RWPE2 (cell line): ENCODE measurements at regions not wholly inside any gene's neighbourhood (a gene's known extent, or its start where the extent isn't known, plus 50 kb on each side); places are given as distances from the start of the nearest gene placed in this dataset.

Source experiments
- ATAC-seq: fragments of 200-7000 bp; cut with Tn5 transposase; 3 replicates; pipeline ENCODE4 v1.9.1; 2021; ENCODE audit warnings: low read depth
- DNase-seq: peaks from one replicate; pipeline ENCODE4 v3.0.0-alpha.2; 2020; ENCODE audit warnings: low spot score
- H3K27ac ChIP-seq: fragments of 450-650 bp; 2 replicates; pipeline ENCODE4 v1.5.1; 2017; ENCODE audit warnings: mild to moderate bottlenecking; ENCODE audit not compliant: poor library complexity, severe bottlenecking
- H3K27me3 ChIP-seq: fragments of 250-450 bp; sonication (Bioruptor Pico); 2 replicates; pipeline ENCODE4 v1.5.1; 2021; ENCODE audit warnings: mild to moderate bottlenecking, moderate library complexity; ENCODE audit not compliant: insufficient read depth, poor library complexity, severe bottlenecking
- H3K36me3 ChIP-seq: fragments of 250-450 bp; sonication (Bioruptor Pico); 2 replicates; pipeline ENCODE4 v1.5.1; 2020; ENCODE audit warnings: low read depth, mild to moderate bottlenecking, moderate library complexity
- H3K4me1 ChIP-seq: fragments of 250-450 bp; sonication (Bioruptor Pico); 2 replicates; pipeline ENCODE4 v1.5.1; 2021; ENCODE audit warnings: mild to moderate bottlenecking, moderate library complexity; ENCODE audit not compliant: insufficient read depth, poor library complexity, severe bottlenecking
- H3K4me3 ChIP-seq: fragments of 250-450 bp; sonication (Bioruptor Pico); 2 replicates; pipeline ENCODE4 v1.5.1; 2021; ENCODE audit warnings: mild to moderate bottlenecking, moderate library complexity; ENCODE audit not compliant: severe bottlenecking
- H3K9me3 ChIP-seq: fragments of 250-450 bp; sonication (Bioruptor Pico); 2 replicates; pipeline ENCODE4 v1.5.1; 2021; ENCODE audit warnings: mild to moderate bottlenecking, moderate library complexity; ENCODE audit not compliant: severe bottlenecking
- TF ChIP-seq, protein P1 (sequence below): fragments of 450-650 bp; IDR thresholded peaks from one replicate; pipeline ENCODE4 v1.5.1; 2017; ENCODE audit warnings: mild to moderate bottlenecking, moderate library complexity; ENCODE audit not compliant: poor library complexity, severe bottlenecking

DNA sequence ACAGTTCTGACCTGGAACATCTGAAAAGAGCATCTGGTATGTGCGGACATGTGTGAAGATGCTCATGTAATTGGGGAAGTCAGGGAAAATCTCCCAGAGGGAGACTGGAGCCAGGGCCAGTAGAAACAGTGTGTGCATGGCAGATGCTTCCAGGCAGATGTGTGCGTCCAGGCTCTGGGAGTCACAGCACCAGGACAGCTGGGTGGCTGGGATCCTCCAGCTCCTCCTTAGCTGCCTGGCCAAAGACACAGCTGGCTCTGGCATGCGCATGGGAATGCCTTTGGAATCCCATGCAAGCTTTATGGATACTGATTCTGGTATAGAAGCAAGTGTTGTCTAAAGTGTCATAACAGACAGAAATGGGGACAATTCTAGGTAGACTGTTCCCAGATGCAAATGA, 369.7 kb downstream of the INSIG2 start:
- ATAC-seq (no peak), DNase-seq (no peak)
- no peak overlapping the region for H3K27ac ChIP-seq
- H3K27me3 ChIP-seq = no peaks in the 10 kb centered on the region
- TF ChIP-seq, protein P1, sequence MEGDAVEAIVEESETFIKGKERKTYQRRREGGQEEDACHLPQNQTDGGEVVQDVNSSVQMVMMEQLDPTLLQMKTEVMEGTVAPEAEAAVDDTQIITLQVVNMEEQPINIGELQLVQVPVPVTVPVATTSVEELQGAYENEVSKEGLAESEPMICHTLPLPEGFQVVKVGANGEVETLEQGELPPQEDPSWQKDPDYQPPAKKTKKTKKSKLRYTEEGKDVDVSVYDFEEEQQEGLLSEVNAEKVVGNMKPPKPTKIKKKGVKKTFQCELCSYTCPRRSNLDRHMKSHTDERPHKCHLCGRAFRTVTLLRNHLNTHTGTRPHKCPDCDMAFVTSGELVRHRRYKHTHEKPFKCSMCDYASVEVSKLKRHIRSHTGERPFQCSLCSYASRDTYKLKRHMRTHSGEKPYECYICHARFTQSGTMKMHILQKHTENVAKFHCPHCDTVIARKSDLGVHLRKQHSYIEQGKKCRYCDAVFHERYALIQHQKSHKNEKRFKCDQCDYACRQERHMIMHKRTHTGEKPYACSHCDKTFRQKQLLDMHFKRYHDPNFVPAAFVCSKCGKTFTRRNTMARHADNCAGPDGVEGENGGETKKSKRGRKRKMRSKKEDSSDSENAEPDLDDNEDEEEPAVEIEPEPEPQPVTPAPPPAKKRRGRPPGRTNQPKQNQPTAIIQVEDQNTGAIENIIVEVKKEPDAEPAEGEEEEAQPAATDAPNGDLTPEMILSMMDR = no peak
- H3K4me1 ChIP-seq = no peaks in the 10 kb centered on the region
- no peaks in the 10 kb centered on the region for H3K9me3 ChIP-seq
- H3K4me3 ChIP-seq = no peak overlapping the region
- no peaks in the 10 kb centered on the region for H3K36me3 ChIP-seq

DNA sequence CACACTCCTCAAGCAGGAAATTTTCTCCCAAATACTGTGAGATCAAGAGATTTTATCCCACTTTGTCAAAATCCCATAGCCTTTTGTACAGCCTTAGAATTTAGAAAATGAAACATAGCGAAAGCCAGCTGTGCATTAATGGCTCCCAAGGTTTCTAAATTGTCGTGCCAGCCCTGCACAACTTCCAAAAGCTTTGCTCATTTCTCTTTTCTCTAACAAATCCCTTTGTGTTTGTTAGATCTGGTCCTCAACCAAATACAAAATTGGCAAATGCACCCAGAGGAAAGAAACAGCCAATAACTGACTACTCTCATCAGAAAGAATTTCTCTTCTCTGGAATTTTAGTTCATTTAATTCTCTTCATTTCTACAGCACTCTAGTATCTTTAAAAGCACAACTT, 361.1 kb downstream of the INSIG2 start:
- Histone ChIP-seq H3K4me1 (peaks cover under 1% of the 10 kb centered on the region), H3K9me3 (no peaks in the 10 kb centered on the region), H3K4me3 (no peak overlapping the region), H3K36me3 (no peaks in the 10 kb centered on the region), H3K27ac (no peak overlapping the region), H3K27me3 (no peaks in the 10 kb centered on the region)
- TF ChIP-seq, protein P1 = no peak
- ATAC-seq (no peak), DNase-seq (no peak)

DNA sequence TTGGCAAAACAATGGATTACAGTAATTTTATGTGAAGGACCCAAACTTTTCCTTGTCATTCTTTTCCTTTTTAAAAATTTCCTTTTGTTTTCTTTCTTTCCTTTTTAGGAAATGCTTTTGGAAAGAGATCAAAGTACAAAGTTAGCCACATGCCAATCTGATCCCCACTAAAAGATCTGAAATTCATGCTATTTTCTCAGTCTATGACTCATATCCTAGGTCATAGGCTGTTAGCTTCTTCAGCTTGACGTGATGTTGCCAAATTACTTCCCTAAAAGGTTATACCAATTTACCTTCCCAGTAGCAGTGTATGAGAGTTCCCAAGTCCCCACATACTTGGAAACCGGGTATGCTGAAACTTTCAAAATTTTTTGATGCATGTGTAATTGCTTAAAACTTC, 355.3 kb downstream of the INSIG2 start:
- Histone ChIP-seq H3K27ac (no peak overlapping the region), H3K4me1 (peaks cover 14% of the 10 kb centered on the region), H3K9me3 (no peaks in the 10 kb centered on the region), H3K36me3 (no peaks in the 10 kb centered on the region), H3K27me3 (no peaks in the 10 kb centered on the region), H3K4me3 (no peak overlapping the region)
- TF ChIP-seq, protein P1 = no peak
- DNase-seq = no peak
- ATAC-seq = peak; percentile 94

DNA sequence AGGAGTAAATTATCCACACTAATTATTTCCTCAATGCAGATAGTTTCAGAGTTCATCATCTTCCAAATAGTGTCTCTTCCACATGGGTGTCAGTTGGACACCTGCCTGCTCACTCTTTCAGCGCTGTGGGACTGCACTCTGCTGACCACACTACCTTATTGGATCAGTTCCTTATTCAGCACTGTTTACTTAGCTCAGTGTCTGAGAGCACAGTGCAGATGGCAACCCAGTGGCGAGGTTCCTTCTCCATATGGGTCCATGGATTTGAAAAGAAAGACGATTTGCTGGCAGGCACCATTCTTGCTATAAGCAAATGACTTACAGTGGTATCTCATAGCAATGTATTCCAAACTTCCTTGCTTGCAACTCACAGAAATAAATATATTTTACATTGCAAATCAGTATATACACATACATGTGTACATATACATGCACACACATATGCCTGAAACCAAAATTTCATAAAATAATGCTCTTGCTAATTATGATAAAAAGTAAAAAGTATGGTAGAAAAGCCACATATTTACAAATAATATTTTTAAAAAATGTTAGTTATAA, 354.8 kb downstream of the INSIG2 start:
- Histone ChIP-seq H3K9me3 (no peaks in the 10 kb centered on the region), H3K4me3 (no peak overlapping the region)
- no peak for DNase-seq

DNA sequence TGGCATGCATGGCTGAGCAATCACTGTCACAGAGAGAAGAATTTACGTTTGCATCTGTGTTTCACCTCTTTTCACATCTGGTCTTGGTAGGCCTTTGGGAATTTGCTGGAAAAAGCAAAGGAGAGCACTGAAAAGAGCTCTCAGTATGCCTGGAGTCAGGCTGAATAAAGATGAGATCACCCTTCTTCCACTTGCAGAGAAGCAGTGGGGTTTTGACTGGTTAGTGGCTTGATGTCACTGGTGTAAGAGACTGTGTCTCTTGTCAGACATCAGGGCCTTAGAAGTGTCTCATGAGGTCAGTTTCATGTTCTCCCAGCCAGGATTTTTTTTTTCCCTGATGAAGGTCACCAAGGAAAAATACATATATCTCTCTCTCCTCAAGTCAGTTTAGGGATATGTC, 353.8 kb downstream of the INSIG2 start:
- Histone ChIP-seq H3K9me3 (no peaks in the 10 kb centered on the region), H3K4me1 (peaks cover 14% of the 10 kb centered on the region), H3K36me3 (no peaks in the 10 kb centered on the region), H3K4me3 (no peak overlapping the region), H3K27ac (no peak overlapping the region), H3K27me3 (no peaks in the 10 kb centered on the region)
- ATAC-seq (no peak), DNase-seq (no peak)
- TF ChIP-seq, protein P1 = no peak

More for the DNA sequence above, 354.8 kb downstream of the INSIG2 start:
- Histone ChIP-seq H3K4me1 (peaks cover 14% of the 10 kb centered on the region), H3K27ac (no peak overlapping the region), H3K36me3 (no peaks in the 10 kb centered on the region), H3K27me3 (no peaks in the 10 kb centered on the region)
- ATAC-seq = no peak
- TF ChIP-seq, protein P1 = no peak
